GM23338 (cell line): ENCODE measurements at regions not wholly inside any gene's neighbourhood (a gene's known extent, or its start where the extent isn't known, plus 50 kb on each side); places are given as distances from the start of the nearest gene placed in this dataset.

Experiments
- ATAC-seq: fragments of 200-7000 bp; cut with Tn5 transposase; 3 replicates; pipeline ENCODE4 v1.9.1; 2020
- DNase-seq: peaks from one replicate; pipeline ENCODE4 v3.0.0-alpha.2; 2015; ENCODE audit warnings: low spot score
- H2AFZ ChIP-seq: fragments of 200-600 bp; sonication (generic); 2 replicates; pipeline ENCODE4 v1.8.0; 2016; ENCODE audit warnings: antibody characterized with exemption, mild to moderate bottlenecking, moderate library complexity
- H3F3A ChIP-seq: fragments of 200-600 bp; sonication (generic); replicated peaks from 2 replicates; pipeline ENCODE4 v1.8.0; 2017; ENCODE audit warnings: antibody characterized with exemption, mixed run types, low read depth
- H3K27ac ChIP-seq: fragments of 200-600 bp; sonication (generic); 2 replicates; pipeline ENCODE4 v1.6.1; 2016; ENCODE audit warnings: low read depth
- H3K27me3 ChIP-seq: fragments of 200-600 bp; sonication (generic); 2 replicates; pipeline ENCODE4 v1.8.0; 2016; ENCODE audit warnings: mild to moderate bottlenecking, mixed run types, moderate library complexity; ENCODE audit not compliant: insufficient read depth
- H3K36me3 ChIP-seq: fragments of 200-600 bp; sonication (generic); 2 replicates; pipeline ENCODE4 v1.8.0; 2016; ENCODE audit warnings: mild to moderate bottlenecking; ENCODE audit not compliant: insufficient read depth
- H3K4me1 ChIP-seq: fragments of 200-600 bp; sonication (generic); 2 replicates; pipeline ENCODE4 v1.8.0; 2016; ENCODE audit warnings: mild to moderate bottlenecking, moderate library complexity; ENCODE audit not compliant: insufficient read depth
- H3K4me2 ChIP-seq: fragments of 200-600 bp; sonication (generic); 2 replicates; pipeline ENCODE4 v1.7.1; 2017; ENCODE audit warnings: mixed run types
- H3K4me3 ChIP-seq: fragments of 200-600 bp; sonication (generic); 2 replicates; pipeline ENCODE4 v1.6.1; 2016; ENCODE audit warnings: mixed run types
- H3K79me2 ChIP-seq: fragments of 200-600 bp; sonication (generic); replicated peaks from 2 replicates; pipeline ENCODE4 v1.8.0; 2017; ENCODE audit warnings: mild to moderate bottlenecking; ENCODE audit not compliant: insufficient read depth
- H3K9me2 ChIP-seq: fragments of 200-600 bp; sonication (generic); 2 replicates; pipeline ENCODE4 v1.8.0; 2017; ENCODE audit not compliant: insufficient read depth
- H4K20me1 ChIP-seq: fragments of 200-600 bp; sonication (generic); replicated peaks from 2 replicates; pipeline ENCODE4 v1.8.0; 2017; ENCODE audit warnings: mild to moderate bottlenecking; ENCODE audit not compliant: insufficient read depth
- H3K27ac Mint-ChIP-seq: 2 replicates; pipeline ENCODE4 v1.8.0; 2020; ENCODE audit warnings: inconsistent platforms, mild to moderate bottlenecking, moderate library complexity, mixed read lengths
- H3K27me3 Mint-ChIP-seq: 3 replicates; pipeline ENCODE4 v1.8.0; 2022; ENCODE audit warnings: low read depth, mild to moderate bottlenecking, moderate library complexity, mixed read lengths, inconsistent platforms; ENCODE audit not compliant: insufficient read depth, poor library complexity
- H3K36me3 Mint-ChIP-seq: 3 replicates; pipeline ENCODE4 v1.8.0; 2021; ENCODE audit warnings: low read depth, mild to moderate bottlenecking, inconsistent platforms, moderate library complexity, mixed read lengths
- H3K4me1 Mint-ChIP-seq: 3 replicates; pipeline ENCODE4 v1.8.0; 2020; ENCODE audit warnings: mild to moderate bottlenecking, inconsistent platforms, mixed read lengths
- H3K4me3 Mint-ChIP-seq: 3 replicates; pipeline ENCODE4 v1.8.0; 2021; ENCODE audit warnings: moderate library complexity, mild to moderate bottlenecking, inconsistent platforms, mixed read lengths
- H3K9me3 Mint-ChIP-seq: 3 replicates; pipeline ENCODE4 v1.8.0; 2020; ENCODE audit warnings: moderate library complexity, mild to moderate bottlenecking, inconsistent platforms, mixed read lengths
- CREB1 ChIP-seq: fragments of 250-450 bp; sonication (Bioruptor Pico); IDR thresholded peaks from 2 replicates; pipeline ENCODE4 v1.5.0; 2020; ENCODE audit warnings: low read depth, mild to moderate bottlenecking, moderate library complexity
- EZH2 ChIP-seq: fragments of 200-600 bp; sonication (generic); IDR thresholded peaks from one replicate; pipeline ENCODE4 v1.8.0; 2017; ENCODE audit warnings: antibody characterized with exemption, mild to moderate bottlenecking, low read depth; ENCODE audit not compliant: unreplicated experiment
- EZH2phosphoT487 ChIP-seq: fragments of 200-600 bp; sonication (generic); IDR thresholded peaks from one replicate; pipeline ENCODE4 v1.8.1; 2018; ENCODE audit warnings: antibody characterized with exemption; ENCODE audit not compliant: unreplicated experiment
- NANOG ChIP-seq: IDR thresholded peaks from 2 replicates; pipeline ENCODE4 v1.6.1; 2016; ENCODE audit warnings: antibody characterized with exemption, borderline replicate concordance
- POLR2AphosphoS5 ChIP-seq: IDR thresholded peaks from 2 replicates; pipeline ENCODE4 v1.6.1; 2016; ENCODE audit warnings: antibody characterized with exemption, low read depth
- ZNF114 ChIP-seq: fragments of 250-450 bp; sonication (Bioruptor Pico); IDR thresholded peaks from 2 replicates; pipeline ENCODE4 v1.5.0; 2020; ENCODE audit warnings: mild to moderate bottlenecking, moderate library complexity
- ZNF331 ChIP-seq: fragments of 250-450 bp; sonication (Bioruptor Pico); IDR thresholded peaks from 2 replicates; pipeline ENCODE4 v1.5.0; 2020; ENCODE audit warnings: low read depth, mild to moderate bottlenecking, moderate library complexity
- TF ChIP-seq, protein P1 (sequence below), 2 experiments: fragments of 200-600 bp in 1 of 2; sonication (generic) in 1 of 2; conservative IDR thresholded peaks; 2 replicates each; pipeline versions ENCODE4 v1.5.1 to v1.6.1; 2016 to 2017; ENCODE audit warnings: antibody characterized with exemption in 2 of 2, low read depth in 2 of 2, mild to moderate bottlenecking in 2 of 2, moderate library complexity in 1 of 2
- TF ChIP-seq, protein P2 (sequence below): IDR thresholded peaks from one replicate; pipeline ENCODE4 v1.6.1; 2018; ENCODE audit warnings: antibody characterized with exemption; ENCODE audit not compliant: unreplicated experiment
- TF ChIP-seq, protein P3 (sequence below): fragments of 250-450 bp; sonication (Bioruptor Pico); IDR thresholded peaks from 2 replicates; pipeline ENCODE4 v1.5.0; 2020; ENCODE audit warnings: mild to moderate bottlenecking, moderate library complexity

DNA sequence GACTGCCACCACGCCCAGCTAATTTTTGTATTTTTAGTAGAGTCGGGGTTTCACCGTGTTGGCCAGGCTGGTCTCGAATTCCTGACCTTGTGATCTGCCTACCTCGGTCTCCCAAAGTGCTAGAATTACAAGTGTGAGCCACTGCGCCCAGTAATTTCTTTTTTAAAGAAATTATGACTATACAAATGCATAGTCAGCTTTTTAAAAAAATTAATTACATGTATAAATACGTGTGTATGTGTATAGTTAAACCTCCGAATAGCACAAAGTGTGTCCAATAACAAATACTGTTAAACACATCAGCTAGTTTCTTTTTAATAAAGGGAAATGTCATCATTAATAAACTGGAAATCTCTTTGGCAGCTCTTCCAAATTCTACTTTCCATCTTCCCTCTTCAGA lies 135.5 kb upstream of the SALL4 start (continued):
- TF ChIP-seq ZNF114 = no peak
- TF ChIP-seq, protein P1, sequence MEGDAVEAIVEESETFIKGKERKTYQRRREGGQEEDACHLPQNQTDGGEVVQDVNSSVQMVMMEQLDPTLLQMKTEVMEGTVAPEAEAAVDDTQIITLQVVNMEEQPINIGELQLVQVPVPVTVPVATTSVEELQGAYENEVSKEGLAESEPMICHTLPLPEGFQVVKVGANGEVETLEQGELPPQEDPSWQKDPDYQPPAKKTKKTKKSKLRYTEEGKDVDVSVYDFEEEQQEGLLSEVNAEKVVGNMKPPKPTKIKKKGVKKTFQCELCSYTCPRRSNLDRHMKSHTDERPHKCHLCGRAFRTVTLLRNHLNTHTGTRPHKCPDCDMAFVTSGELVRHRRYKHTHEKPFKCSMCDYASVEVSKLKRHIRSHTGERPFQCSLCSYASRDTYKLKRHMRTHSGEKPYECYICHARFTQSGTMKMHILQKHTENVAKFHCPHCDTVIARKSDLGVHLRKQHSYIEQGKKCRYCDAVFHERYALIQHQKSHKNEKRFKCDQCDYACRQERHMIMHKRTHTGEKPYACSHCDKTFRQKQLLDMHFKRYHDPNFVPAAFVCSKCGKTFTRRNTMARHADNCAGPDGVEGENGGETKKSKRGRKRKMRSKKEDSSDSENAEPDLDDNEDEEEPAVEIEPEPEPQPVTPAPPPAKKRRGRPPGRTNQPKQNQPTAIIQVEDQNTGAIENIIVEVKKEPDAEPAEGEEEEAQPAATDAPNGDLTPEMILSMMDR (conservative IDR thresholded peaks at IDR 0.05; ENCODE audit: low read depth in 2 of 2) = no peak
- TF ChIP-seq EZH2phosphoT487 = no peak
- no peak for TF ChIP-seq POLR2AphosphoS5
- no peak for TF ChIP-seq ZNF331 (CRISPR knock-in tag)

DNA sequence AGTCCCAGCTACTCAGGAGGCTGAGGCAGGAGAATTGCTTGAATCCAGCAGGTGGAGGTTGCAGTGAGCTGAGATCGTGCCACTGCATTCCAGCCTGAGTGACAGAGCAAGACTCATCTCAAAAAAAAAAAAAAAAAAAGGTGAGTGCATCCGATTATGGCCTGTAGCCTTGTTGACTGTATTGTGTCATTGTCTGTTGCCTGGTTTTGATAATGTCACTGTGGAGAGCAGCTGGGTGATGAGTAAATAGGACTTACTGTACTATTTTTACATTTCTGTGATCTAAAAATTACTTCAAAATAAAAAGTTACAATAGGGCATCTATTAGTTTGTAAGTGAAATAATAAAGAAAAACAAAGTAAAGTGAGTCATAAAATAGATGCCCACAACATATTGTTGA lies 134.1 kb upstream of the SALL4 start:
- H3K79me2 ChIP-seq = no peaks in the 10 kb centered on the region
- H3K36me3 ChIP-seq = no peaks in the 10 kb centered on the region
- H3K4me2 ChIP-seq = no peak overlapping the region
- no peaks in the 10 kb centered on the region for H4K20me1 ChIP-seq
- H3K4me1 Mint-ChIP-seq = peaks cover 12% of the 10 kb centered on the region; the same call in 2 of the 3 replicates
- no peak overlapping the region for H3K4me3 ChIP-seq
- H3K27ac ChIP-seq = no peak overlapping the region
- H2AFZ ChIP-seq = no peak overlapping the region
- ATAC-seq (no peak), DNase-seq (no peak)
- no peak overlapping the region for H3K4me3 Mint-ChIP-seq
- H3K27me3 Mint-ChIP-seq = peaks cover 4% of the 10 kb centered on the region
- H3K9me2 ChIP-seq = no peaks in the 10 kb centered on the region
- no peaks in the 10 kb centered on the region for H3K27me3 ChIP-seq
- no peaks in the 10 kb centered on the region for H3F3A ChIP-seq
- no peaks in the 10 kb centered on the region for H3K36me3 Mint-ChIP-seq
- H3K9me3 Mint-ChIP-seq = no peaks in the 10 kb centered on the region
- H3K27ac Mint-ChIP-seq = no peak overlapping the region
- H3K4me1 ChIP-seq = 0 out of 2 replicates have a peak, but pooled peaks cover 3% of the 10 kb centered on the region
- TF ChIP-seq, protein P2, sequence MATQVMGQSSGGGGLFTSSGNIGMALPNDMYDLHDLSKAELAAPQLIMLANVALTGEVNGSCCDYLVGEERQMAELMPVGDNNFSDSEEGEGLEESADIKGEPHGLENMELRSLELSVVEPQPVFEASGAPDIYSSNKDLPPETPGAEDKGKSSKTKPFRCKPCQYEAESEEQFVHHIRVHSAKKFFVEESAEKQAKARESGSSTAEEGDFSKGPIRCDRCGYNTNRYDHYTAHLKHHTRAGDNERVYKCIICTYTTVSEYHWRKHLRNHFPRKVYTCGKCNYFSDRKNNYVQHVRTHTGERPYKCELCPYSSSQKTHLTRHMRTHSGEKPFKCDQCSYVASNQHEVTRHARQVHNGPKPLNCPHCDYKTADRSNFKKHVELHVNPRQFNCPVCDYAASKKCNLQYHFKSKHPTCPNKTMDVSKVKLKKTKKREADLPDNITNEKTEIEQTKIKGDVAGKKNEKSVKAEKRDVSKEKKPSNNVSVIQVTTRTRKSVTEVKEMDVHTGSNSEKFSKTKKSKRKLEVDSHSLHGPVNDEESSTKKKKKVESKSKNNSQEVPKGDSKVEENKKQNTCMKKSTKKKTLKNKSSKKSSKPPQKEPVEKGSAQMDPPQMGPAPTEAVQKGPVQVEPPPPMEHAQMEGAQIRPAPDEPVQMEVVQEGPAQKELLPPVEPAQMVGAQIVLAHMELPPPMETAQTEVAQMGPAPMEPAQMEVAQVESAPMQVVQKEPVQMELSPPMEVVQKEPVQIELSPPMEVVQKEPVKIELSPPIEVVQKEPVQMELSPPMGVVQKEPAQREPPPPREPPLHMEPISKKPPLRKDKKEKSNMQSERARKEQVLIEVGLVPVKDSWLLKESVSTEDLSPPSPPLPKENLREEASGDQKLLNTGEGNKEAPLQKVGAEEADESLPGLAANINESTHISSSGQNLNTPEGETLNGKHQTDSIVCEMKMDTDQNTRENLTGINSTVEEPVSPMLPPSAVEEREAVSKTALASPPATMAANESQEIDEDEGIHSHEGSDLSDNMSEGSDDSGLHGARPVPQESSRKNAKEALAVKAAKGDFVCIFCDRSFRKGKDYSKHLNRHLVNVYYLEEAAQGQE = no peak
- TF ChIP-seq EZH2phosphoT487 = no peak
- no peak for TF ChIP-seq CREB1 (CRISPR knock-in tag)
- TF ChIP-seq, protein P3, sequence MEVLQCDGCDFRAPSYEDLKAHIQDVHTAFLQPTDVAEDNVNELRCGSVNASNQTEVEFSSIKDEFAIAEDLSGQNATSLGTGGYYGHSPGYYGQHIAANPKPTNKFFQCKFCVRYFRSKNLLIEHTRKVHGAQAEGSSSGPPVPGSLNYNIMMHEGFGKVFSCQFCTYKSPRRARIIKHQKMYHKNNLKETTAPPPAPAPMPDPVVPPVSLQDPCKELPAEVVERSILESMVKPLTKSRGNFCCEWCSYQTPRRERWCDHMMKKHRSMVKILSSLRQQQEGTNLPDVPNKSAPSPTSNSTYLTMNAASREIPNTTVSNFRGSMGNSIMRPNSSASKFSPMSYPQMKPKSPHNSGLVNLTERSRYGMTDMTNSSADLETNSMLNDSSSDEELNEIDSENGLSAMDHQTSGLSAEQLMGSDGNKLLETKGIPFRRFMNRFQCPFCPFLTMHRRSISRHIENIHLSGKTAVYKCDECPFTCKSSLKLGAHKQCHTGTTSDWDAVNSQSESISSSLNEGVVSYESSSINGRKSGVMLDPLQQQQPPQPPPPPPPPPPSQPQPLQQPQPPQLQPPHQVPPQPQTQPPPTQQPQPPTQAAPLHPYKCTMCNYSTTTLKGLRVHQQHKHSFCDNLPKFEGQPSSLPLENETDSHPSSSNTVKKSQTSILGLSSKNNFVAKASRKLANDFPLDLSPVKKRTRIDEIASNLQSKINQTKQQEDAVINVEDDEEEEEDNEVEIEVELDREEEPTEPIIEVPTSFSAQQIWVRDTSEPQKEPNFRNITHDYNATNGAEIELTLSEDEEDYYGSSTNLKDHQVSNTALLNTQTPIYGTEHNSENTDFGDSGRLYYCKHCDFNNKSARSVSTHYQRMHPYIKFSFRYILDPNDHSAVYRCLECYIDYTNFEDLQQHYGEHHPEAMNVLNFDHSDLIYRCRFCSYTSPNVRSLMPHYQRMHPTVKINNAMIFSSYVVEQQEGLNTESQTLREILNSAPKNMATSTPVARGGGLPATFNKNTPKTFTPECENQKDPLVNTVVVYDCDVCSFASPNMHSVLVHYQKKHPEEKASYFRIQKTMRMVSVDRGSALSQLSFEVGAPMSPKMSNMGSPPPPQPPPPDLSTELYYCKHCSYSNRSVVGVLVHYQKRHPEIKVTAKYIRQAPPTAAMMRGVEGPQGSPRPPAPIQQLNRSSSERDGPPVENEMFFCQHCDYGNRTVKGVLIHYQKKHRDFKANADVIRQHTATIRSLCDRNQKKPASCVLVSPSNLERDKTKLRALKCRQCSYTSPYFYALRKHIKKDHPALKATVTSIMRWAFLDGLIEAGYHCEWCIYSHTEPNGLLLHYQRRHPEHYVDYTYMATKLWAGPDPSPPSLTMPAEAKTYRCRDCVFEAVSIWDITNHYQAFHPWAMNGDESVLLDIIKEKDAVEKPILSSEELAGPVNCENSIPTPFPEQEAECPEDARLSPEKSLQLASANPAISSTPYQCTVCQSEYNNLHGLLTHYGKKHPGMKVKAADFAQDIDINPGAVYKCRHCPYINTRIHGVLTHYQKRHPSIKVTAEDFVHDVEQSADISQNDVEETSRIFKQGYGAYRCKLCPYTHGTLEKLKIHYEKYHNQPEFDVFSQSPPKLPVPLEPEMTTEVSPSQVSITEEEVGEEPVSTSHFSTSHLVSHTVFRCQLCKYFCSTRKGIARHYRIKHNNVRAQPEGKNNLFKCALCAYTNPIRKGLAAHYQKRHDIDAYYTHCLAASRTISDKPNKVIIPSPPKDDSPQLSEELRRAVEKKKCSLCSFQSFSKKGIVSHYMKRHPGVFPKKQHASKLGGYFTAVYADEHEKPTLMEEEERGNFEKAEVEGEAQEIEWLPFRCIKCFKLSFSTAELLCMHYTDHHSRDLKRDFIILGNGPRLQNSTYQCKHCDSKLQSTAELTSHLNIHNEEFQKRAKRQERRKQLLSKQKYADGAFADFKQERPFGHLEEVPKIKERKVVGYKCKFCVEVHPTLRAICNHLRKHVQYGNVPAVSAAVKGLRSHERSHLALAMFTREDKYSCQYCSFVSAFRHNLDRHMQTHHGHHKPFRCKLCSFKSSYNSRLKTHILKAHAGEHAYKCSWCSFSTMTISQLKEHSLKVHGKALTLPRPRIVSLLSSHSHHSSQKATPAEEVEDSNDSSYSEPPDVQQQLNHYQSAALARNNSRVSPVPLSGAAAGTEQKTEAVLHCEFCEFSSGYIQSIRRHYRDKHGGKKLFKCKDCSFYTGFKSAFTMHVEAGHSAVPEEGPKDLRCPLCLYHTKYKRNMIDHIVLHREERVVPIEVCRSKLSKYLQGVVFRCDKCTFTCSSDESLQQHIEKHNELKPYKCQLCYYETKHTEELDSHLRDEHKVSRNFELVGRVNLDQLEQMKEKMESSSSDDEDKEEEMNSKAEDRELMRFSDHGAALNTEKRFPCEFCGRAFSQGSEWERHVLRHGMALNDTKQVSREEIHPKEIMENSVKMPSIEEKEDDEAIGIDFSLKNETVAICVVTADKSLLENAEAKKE (CRISPR knock-in tag) = no peak
- TF ChIP-seq EZH2 = no peak
- no peak for TF ChIP-seq NANOG
- no peak for TF ChIP-seq ZNF114
- TF ChIP-seq, protein P1 (conservative IDR thresholded peaks at IDR 0.05; ENCODE audit: low read depth in 2 of 2) = no peak
